ENCODE measurements at regions not wholly inside any gene's neighbourhood (a gene's known extent, or its start where the extent isn't known, plus 50 kb on each side); places are given as distances from the start of the nearest gene placed in this dataset.

DNA sequence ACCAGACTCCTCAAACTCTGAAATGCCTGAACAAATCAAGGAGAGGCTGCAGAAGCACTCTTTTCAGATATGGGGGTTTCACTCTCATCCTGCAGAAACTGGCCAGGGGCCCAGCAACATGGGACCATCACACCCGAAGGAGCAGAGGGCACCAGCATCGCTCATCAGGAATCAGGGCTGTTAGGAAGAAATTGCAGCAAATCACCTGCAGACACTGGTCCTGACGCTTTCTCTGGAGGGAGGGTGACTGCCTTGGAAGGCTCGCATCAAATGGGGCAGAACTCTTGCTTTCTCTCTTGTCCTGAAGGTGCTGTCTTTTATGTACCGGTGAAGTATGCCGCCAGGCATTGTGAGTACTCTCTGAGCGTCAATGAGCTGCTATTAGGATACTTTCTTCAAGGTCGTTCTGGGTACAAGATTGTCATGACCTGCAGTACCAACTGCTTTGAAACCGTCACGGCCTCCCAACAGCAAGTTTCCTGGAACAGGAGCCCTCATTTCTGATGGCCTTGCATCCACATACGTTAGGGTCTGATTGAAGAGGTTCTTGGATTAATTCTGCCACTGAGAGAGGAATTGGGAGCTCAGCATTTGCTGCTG is 155.7 kb upstream of the SOX1 start:
- TF ChIP-seq, protein P1, sequence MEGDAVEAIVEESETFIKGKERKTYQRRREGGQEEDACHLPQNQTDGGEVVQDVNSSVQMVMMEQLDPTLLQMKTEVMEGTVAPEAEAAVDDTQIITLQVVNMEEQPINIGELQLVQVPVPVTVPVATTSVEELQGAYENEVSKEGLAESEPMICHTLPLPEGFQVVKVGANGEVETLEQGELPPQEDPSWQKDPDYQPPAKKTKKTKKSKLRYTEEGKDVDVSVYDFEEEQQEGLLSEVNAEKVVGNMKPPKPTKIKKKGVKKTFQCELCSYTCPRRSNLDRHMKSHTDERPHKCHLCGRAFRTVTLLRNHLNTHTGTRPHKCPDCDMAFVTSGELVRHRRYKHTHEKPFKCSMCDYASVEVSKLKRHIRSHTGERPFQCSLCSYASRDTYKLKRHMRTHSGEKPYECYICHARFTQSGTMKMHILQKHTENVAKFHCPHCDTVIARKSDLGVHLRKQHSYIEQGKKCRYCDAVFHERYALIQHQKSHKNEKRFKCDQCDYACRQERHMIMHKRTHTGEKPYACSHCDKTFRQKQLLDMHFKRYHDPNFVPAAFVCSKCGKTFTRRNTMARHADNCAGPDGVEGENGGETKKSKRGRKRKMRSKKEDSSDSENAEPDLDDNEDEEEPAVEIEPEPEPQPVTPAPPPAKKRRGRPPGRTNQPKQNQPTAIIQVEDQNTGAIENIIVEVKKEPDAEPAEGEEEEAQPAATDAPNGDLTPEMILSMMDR (IDR thresholded peaks at IDR 0.05 in 4 of 5, conservative IDR thresholded peaks at IDR 0.05 in 1 of 5) = no peak
- TF ChIP-seq POLR2A (IDR thresholded peaks at IDR 0.05) = no peak

Data from gastrocnemius medialis (tissue), 4 donors.